B cell (primary cell): ENCODE measurements at regions not wholly inside any gene's neighbourhood (a gene's known extent, or its start where the extent isn't known, plus 50 kb on each side); places are given as distances from the start of the nearest gene placed in this dataset.

Source experiments
- ATAC-seq: fragments of 200-7000 bp; cut with Tn5 transposase; one replicate; pipeline ENCODE4 v1.10.0; 2021; ENCODE audit warnings: low read depth, mild to moderate bottlenecking, moderate number of reproducible peaks, moderate library complexity
- CTCF ChIA-PET: fragments of 350-600 bp; sonication (Branson Sonifier 250); formaldehyde crosslinking; loops from one replicate; lab custom pipeline; 2021; ENCODE audit warnings: antibody characterized with exemption, inconsistent platforms; lab: Charles Lee
- POLR2A ChIA-PET: fragments of 350-600 bp; sonication (Branson Sonifier 250); formaldehyde crosslinking; loops from one replicate; lab custom pipeline; 2021; ENCODE audit warnings: antibody characterized with exemption; lab: Charles Lee
- DNase-seq: peaks from one replicate; pipeline ENCODE4 v3.0.0; 2013
- H2AFZ ChIP-seq: 2 replicates; pipeline ENCODE4 v1.6.1; 2012; ENCODE audit warnings: mild to moderate bottlenecking, low read depth, low read length; ENCODE audit not compliant: insufficient read depth, poor library complexity, severe bottlenecking
- H3K27ac ChIP-seq, 2 donors: 1 replicate in 1 of 2; 2 replicates in 1 of 2; pipeline ENCODE4 v1.5.1; 2012 to 2013; ENCODE audit warnings: low read length in 2 of 2, mild to moderate bottlenecking in 2 of 2, moderate library complexity in 1 of 2
- H3K27me3 ChIP-seq, 4 experiments: fragments of 200-600 bp in 1 of 4; sonication (generic) in 1 of 4; replicated peaks in 1 of 4; 1 replicate in 2 of 4; 2 replicates in 2 of 4; pipeline versions ENCODE4 v1.6.1 to v1.7.0; 2013 to 2016; ENCODE audit warnings: low read length in 3 of 4, mild to moderate bottlenecking in 2 of 4, mixed read lengths in 1 of 4, moderate library complexity in 1 of 4; ENCODE audit not compliant: insufficient read depth in 4 of 4, control insufficient read depth in 3 of 4; ENCODE audit errors: control extremely low read depth in 1 of 4
- H3K36me3 ChIP-seq, 2 experiments: replicated peaks in 1 of 2; 1 replicate in 1 of 2; 2 replicates in 1 of 2; pipeline versions ENCODE4 v1.6.1 to v1.7.1; 2013; ENCODE audit warnings: low read length in 1 of 2; ENCODE audit not compliant: insufficient read depth in 2 of 2, control insufficient read depth in 1 of 2; ENCODE audit errors: control extremely low read depth in 1 of 2, extremely low read depth in 1 of 2
- H3K4me1 ChIP-seq, 2 donors: fragments of 200-600 bp in 1 of 2; sonication (generic) in 1 of 2; 1 replicate in 1 of 2; 2 replicates in 1 of 2; pipeline versions ENCODE4 v1.5.1 to v1.6.1; 2013 to 2017; ENCODE audit warnings: low read length in 2 of 2; ENCODE audit not compliant: control insufficient read depth in 2 of 2, insufficient read depth in 2 of 2
- H3K4me2 ChIP-seq: replicated peaks from 2 replicates; pipeline ENCODE3; 2012; ENCODE audit warnings: mild to moderate bottlenecking, low read depth, low read length; ENCODE audit not compliant: poor library complexity, severe bottlenecking
- H3K4me3 ChIP-seq, 5 experiments: fragments of 200-600 bp in 1 of 5; sonication (generic) in 1 of 5; 1 replicate in 3 of 5; 2 replicates in 2 of 5; pipeline versions ENCODE4 v1.5.1 to v1.7.0; 2011 to 2016; ENCODE audit warnings: low read length in 4 of 5, mild to moderate bottlenecking in 4 of 5, low read depth in 2 of 5, control low read depth in 1 of 5, moderate library complexity in 1 of 5; ENCODE audit not compliant: insufficient read depth in 1 of 5; ENCODE audit errors: control extremely low read depth in 1 of 5, extremely low read depth in 1 of 5
- H3K79me2 ChIP-seq: fragments of 200-600 bp; sonication (generic); one replicate; pipeline ENCODE4 v1.6.0; 2016; ENCODE audit warnings: low read length; ENCODE audit not compliant: control insufficient read depth, insufficient read depth
- H3K9ac ChIP-seq: fragments of 200-600 bp; sonication (generic); 2 replicates; pipeline ENCODE4 v1.6.1; 2017; ENCODE audit warnings: mild to moderate bottlenecking, low read length, moderate library complexity
- H3K9me3 ChIP-seq, 3 donors: one replicate each; pipeline versions ENCODE4 v1.6.1 to v1.7.1; 2013; ENCODE audit warnings: low read length in 2 of 3; ENCODE audit not compliant: control insufficient read depth in 2 of 3, insufficient read depth in 1 of 3; ENCODE audit errors: control extremely low read depth in 1 of 3
- H4K20me1 ChIP-seq: 2 replicates; pipeline ENCODE4 v1.6.0; 2012; ENCODE audit warnings: mild to moderate bottlenecking, low read length; ENCODE audit not compliant: insufficient read depth, control insufficient read depth, poor library complexity, severe bottlenecking
- H3K27ac Mint-ChIP-seq: one replicate; pipeline ENCODE4 v1.8.0; 2021; ENCODE audit warnings: mixed read lengths
- H3K27me3 Mint-ChIP-seq: one replicate; pipeline ENCODE4 v1.8.0; 2021; ENCODE audit warnings: mixed read lengths
- H3K4me1 Mint-ChIP-seq: one replicate; pipeline ENCODE4 v1.8.0; 2021; ENCODE audit warnings: mixed read lengths
- H3K4me3 Mint-ChIP-seq: one replicate; pipeline ENCODE4 v1.8.0; 2021; ENCODE audit warnings: mixed read lengths
- H3K9me3 Mint-ChIP-seq: one replicate; pipeline ENCODE4 v1.8.0; 2022; ENCODE audit warnings: mixed read lengths; ENCODE audit not compliant: insufficient read depth
- CTCF ChIP-seq: fragments of 200-600 bp; IDR thresholded peaks from one replicate; pipeline ENCODE4 v1.8.0; 2022; ENCODE audit warnings: antibody characterized with exemption, mild to moderate bottlenecking
- EZH2 ChIP-seq: IDR thresholded peaks from 2 replicates; pipeline ENCODE4 v1.6.1; 2012; ENCODE audit warnings: borderline replicate concordance, low read depth, mild to moderate bottlenecking, moderate library complexity, low read length; ENCODE audit not compliant: insufficient read depth, poor library complexity, severe bottlenecking
- WGBS: methylation state at CpG from one replicate; pipeline ENCODE4 v1.1.5; 2013; ENCODE audit warnings: missing lambda C conversion rate; ENCODE audit not compliant: insufficient coverage; 5-methylcytosine and 5-hydroxymethylcytosine counted together
- intact Hi-C: fragments of 100-400 bp; cut with micrococcal nuclease; formaldehyde crosslinking; loops from one replicate; pipeline ENCODE4 v1.10.0; 2022

- POLR2A ChIA-PET: no interaction called here
- H3K27me3 ChIP-seq: no peaks in the 10 kb centered on the region
- WGBS: no CpG with 5 or more reads among the region's 1 CpG
Measured at GRCh38 chr5:38045446-38045845, 205.6 kb upstream of the GDNF start.

GRCh38 chr5:38039826-38040225, 200.0 kb upstream of the GDNF start:
- POLR2A ChIA-PET: no interaction called here
- Histone ChIP-seq H3K79me2 (no peaks in the 10 kb centered on the region), H3K4me1 (no peaks in the 10 kb centered on the region), H3K36me3 (no peaks in the 10 kb centered on the region), H3K27me3 (no peaks in the 10 kb centered on the region), H4K20me1 (no peaks in the 10 kb centered on the region), H2AFZ (no peak overlapping the region), H3K27ac (no peak overlapping the region), H3K9ac (no peak overlapping the region), H3K4me2 (no peak overlapping the region), H3K9me3 (no peaks in the 10 kb centered on the region), H3K4me3 (no peak overlapping the region)
- H3K9me3 Mint-ChIP-seq: no peaks in the 10 kb centered on the region
- CTCF ChIA-PET: no interaction called here
- no peak for ATAC-seq
- no peak overlapping the region for H3K4me3 Mint-ChIP-seq
- H3K27ac Mint-ChIP-seq: no peak overlapping the region
- intact Hi-C loops: no loop called here
- H3K27me3 Mint-ChIP-seq: peaks cover 9% of the 10 kb centered on the region
- DNase-seq: no peak
- WGBS: no CpG with 5 or more reads among the region's 3 CpGs
- H3K4me1 Mint-ChIP-seq: no peaks in the 10 kb centered on the region
- TF ChIP-seq CTCF (no peak), EZH2 (no peak)

More at GRCh38 chr5:38045446-38045845, 205.6 kb upstream of the GDNF start:
- Histone ChIP-seq H3K4me3 (no peak overlapping the region), H3K79me2 (no peaks in the 10 kb centered on the region), H3K9me3 (peaks cover 0 to 2% (median 0%) of the 10 kb centered on the region in 3 donors), H3K4me2 (no peak overlapping the region), H3K4me1 (no peaks in the 10 kb centered on the region), H3K9ac (no peak overlapping the region), H3K36me3 (no peaks in the 10 kb centered on the region), H2AFZ (no peak overlapping the region), H3K27ac (no peak overlapping the region), H4K20me1 (no peaks in the 10 kb centered on the region)
- no peaks in the 10 kb centered on the region for H3K4me1 Mint-ChIP-seq
- DNase-seq (no peak), ATAC-seq (no peak)
- peaks cover 8% of the 10 kb centered on the region for H3K27me3 Mint-ChIP-seq
- intact Hi-C loops: no loop called here
- no peak overlapping the region for H3K27ac Mint-ChIP-seq
- TF ChIP-seq CTCF: no peak
- no peak for TF ChIP-seq EZH2
- CTCF ChIA-PET: no interaction called here
- no peak overlapping the region for H3K4me3 Mint-ChIP-seq
- no peaks in the 10 kb centered on the region for H3K9me3 Mint-ChIP-seq
